Dendritic cell treated with granulocyte-macrophage colony-stimulating factor and Interleukin-4, amounts not matched to agents 40 ng/mL and 50 ng/mL, for 4 days (primary cell): ENCODE measurements at regions not wholly inside any gene's neighbourhood (a gene's known extent, or its start where the extent isn't known, plus 50 kb on each side); places are given as distances from the start of the nearest gene placed in this dataset.
"Not testable (repeated sequence)": the region's sequence is repeated elsewhere in the genome, so short reads cannot be mapped to it uniquely, and the experiment has no call there.

Experiments
- H3K27ac Mint-ChIP-seq: one replicate; pipeline ENCODE4 v1.8.0; 2022; ENCODE audit warnings: mild to moderate bottlenecking, mixed read lengths
- H3K27me3 Mint-ChIP-seq: one replicate; pipeline ENCODE4 v1.8.0; 2022; ENCODE audit warnings: mild to moderate bottlenecking, mixed read lengths
- H3K36me3 Mint-ChIP-seq: one replicate; pipeline ENCODE4 v1.8.0; 2022; ENCODE audit warnings: low read depth, mixed read lengths
- H3K4me1 Mint-ChIP-seq: one replicate; pipeline ENCODE4 v1.8.0; 2022; ENCODE audit warnings: low read depth, mixed read lengths
- H3K4me3 Mint-ChIP-seq: one replicate; pipeline ENCODE4 v1.8.0; 2022; ENCODE audit warnings: mild to moderate bottlenecking, moderate library complexity, mixed read lengths
- H3K9me3 Mint-ChIP-seq: one replicate; pipeline ENCODE4 v1.8.0; 2022; ENCODE audit warnings: mixed read lengths
- intact Hi-C: fragments of 100-400 bp; cut with micrococcal nuclease; formaldehyde crosslinking; loops from one replicate; pipeline ENCODE4 v1.15.0; 2022

DNA sequence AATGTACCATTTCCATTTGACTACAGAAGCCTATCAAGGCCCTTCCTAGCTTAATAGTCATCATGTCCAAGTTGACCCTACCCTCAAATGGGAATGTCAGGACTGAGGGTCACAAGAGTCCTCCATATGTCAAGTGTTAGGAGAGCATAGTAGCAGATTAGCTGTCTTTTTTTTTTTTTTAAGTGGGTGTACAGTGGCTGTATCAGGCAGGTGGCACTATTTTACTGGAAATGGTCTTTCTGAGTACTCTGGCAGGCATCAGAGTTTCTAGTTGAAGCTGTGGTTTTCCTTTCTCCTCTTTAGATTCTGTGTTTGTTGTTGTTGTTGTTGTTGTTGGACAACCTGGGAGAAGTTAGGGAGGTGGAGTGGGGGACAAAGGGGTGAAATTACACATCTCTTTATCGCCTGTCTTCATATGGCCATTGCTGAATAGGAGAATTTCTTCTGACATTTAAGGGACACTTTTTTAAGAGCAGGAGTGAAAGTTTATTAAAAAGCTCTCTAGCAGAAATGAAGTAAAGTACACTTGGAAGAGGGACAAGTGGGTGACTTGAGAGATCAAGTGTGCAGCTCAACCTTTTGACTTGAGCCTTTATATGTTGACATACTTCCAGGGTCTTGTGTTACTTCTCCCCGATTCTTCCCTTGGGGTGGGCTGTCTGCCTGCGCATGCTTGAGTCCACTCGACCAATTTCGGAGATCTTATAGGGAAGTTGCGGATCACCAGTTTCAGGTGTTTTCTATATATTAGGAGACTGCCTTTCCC, 104.1 kb upstream of the FOXP2 start:
- Mint-ChIP-seq H3K27ac (no peak overlapping the region), H3K36me3 (no peaks in the 10 kb centered on the region), H3K9me3 (no peaks in the 10 kb centered on the region), H3K4me3 (no peak overlapping the region), H3K27me3 (no peaks in the 10 kb centered on the region), H3K4me1 (no peaks in the 10 kb centered on the region)
- intact Hi-C loops, result no loop called here

DNA sequence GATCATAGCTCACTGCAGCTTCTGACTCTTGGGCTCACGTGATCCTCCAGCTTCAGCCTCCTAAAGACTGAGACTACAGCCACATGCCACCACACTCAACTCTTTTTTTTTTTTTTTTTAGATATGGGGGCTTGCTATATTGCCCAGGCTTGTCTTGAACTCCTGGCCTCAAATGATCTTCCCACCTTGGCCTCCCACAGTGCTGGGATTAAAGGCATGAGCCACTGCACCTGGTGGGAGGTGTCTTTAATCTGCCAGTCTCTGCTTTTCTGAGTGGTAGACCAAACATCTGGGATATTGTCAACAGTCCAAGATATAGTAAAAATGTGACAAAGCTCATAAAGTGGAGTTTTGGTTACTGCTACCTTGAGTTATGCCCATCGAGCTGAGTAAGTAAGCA, 104.9 kb upstream of the FOXP2 start:
- no peak overlapping the region for H3K4me3 Mint-ChIP-seq
- H3K4me1 Mint-ChIP-seq, result no peaks in the 10 kb centered on the region
- H3K9me3 Mint-ChIP-seq, result no peaks in the 10 kb centered on the region
- intact Hi-C loops, result no loop called here
- H3K27ac Mint-ChIP-seq, result no peak overlapping the region
- no peaks in the 10 kb centered on the region for H3K27me3 Mint-ChIP-seq
- no peaks in the 10 kb centered on the region for H3K36me3 Mint-ChIP-seq

DNA sequence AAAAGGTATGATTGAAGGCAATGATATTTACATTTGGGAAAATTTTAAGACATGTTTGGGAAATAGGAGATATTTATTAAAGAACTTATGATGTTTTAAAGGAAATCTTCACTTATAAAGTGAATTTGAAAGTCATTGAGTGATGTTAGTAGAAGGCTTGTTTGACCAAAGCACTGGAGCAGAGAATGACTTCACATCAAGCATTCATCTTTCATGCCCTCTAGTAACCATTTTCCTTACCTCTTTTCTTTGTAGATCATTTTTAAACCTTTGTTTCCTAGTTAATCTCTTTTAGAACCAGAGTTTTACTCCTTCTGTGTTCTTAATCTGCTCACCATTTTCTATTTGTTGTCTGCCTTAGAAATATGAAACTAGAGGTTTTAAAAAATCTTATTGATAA, 111.3 kb upstream of the FOXP2 start:
- Mint-ChIP-seq H3K9me3 (no peaks in the 10 kb centered on the region), H3K36me3 (no peaks in the 10 kb centered on the region), H3K4me3 (no peak overlapping the region), H3K27ac (no peak overlapping the region), H3K4me1 (no peaks in the 10 kb centered on the region), H3K27me3 (no peaks in the 10 kb centered on the region)
- intact Hi-C loops, result no loop called here

- intact Hi-C loops, result no loop called here
- H3K27ac Mint-ChIP-seq, result no peak overlapping the region
- no peaks in the 10 kb centered on the region for H3K4me1 Mint-ChIP-seq
- H3K36me3 Mint-ChIP-seq, result no peaks in the 10 kb centered on the region
- H3K4me3 Mint-ChIP-seq, result no peak overlapping the region
- no peaks in the 10 kb centered on the region for H3K27me3 Mint-ChIP-seq
- no peaks in the 10 kb centered on the region for H3K9me3 Mint-ChIP-seq
Measured at GRCh38 chr7:114302858-114303257, 111.8 kb upstream of the FOXP2 start.

GRCh38 chr7:114298011-114298410, 116.6 kb upstream of the FOXP2 start:
- H3K9me3 Mint-ChIP-seq, result no peaks in the 10 kb centered on the region
- intact Hi-C loops, result no loop called here
- H3K27me3 Mint-ChIP-seq, result no peaks in the 10 kb centered on the region
- H3K36me3 Mint-ChIP-seq, result no peaks in the 10 kb centered on the region
- H3K27ac Mint-ChIP-seq, result no peak overlapping the region
- no peak overlapping the region for H3K4me3 Mint-ChIP-seq
- H3K4me1 Mint-ChIP-seq, result peaks cover 4% of the 10 kb centered on the region

DNA sequence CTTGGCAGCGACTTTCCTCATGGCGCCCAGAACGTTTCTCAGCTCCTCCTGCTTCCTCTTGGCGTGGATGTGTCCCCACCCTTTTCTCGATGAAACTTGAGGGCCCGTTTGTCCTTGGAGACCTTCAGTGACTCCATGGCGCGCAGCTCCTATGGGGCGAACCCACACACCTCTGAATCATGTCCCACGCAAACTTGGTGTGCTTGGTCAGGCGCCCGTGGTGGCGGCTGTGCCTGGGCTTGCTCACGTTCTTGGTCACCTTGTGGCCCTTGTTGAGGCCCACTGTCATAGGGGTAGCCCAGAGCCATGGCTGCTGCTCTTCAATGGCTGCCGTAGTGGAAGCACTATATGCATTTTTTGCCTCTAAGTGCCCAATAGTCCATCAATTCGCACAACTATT, 117.5 kb upstream of the FOXP2 start:
- Mint-ChIP-seq H3K9me3 (no peaks in the 10 kb centered on the region), H3K27ac (no peak overlapping the region), H3K27me3 (no peaks in the 10 kb centered on the region), H3K36me3 (no peaks in the 10 kb centered on the region), H3K4me3 (no peak overlapping the region), H3K4me1 (peaks cover 6% of the 10 kb centered on the region)
- intact Hi-C loops, result no loop called here

DNA sequence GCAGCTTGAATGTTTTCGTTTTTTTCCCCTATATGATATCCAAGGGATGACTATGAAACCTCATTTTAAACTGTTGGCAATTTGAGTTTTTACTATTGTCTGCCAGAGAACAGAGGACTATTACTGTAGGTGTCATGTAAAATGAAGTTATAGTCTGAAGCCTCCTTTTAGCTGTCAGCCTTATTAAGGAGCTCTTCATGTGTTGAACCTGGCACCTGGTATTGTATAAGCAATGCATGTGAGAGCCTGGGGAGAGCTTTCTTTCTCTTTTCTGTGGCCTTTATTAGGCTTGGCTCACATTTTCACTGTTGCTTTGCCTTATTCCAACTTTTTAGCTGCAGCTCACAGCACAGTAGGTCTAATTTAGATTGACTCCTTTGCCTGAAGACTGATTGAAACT, 119.1 kb upstream of the FOXP2 start:
- H3K27ac Mint-ChIP-seq, result no peak overlapping the region
- no peaks in the 10 kb centered on the region for H3K27me3 Mint-ChIP-seq
- H3K4me1 Mint-ChIP-seq, result peaks cover 6% of the 10 kb centered on the region
- intact Hi-C loops, result no loop called here
- no peak overlapping the region for H3K4me3 Mint-ChIP-seq
- no peaks in the 10 kb centered on the region for H3K36me3 Mint-ChIP-seq
- no peaks in the 10 kb centered on the region for H3K9me3 Mint-ChIP-seq

DNA sequence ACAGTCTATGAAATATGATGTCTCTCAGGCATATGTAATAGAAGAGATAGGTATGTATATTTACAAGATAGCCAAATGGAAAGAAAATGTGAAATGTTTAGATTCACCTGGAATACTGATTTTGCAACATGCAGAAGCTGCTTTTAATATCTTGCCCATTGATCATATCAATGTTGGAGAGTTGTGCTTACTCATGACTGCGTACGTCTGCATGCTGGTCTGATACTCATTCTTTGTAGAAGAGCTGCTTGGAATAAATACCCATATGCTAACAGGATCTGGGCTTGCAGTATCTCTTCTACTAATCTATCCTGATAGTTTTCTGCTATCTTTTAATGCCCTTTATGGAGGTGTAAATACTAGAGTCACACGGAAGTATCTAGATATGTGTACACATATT, 120.6 kb upstream of the FOXP2 start:
- Mint-ChIP-seq H3K9me3 (no peaks in the 10 kb centered on the region), H3K27ac (no peak overlapping the region), H3K4me3 (no peak overlapping the region), H3K4me1 (peaks cover 6% of the 10 kb centered on the region), H3K27me3 (no peaks in the 10 kb centered on the region), H3K36me3 (no peaks in the 10 kb centered on the region)
- intact Hi-C loops, result no loop called here

DNA sequence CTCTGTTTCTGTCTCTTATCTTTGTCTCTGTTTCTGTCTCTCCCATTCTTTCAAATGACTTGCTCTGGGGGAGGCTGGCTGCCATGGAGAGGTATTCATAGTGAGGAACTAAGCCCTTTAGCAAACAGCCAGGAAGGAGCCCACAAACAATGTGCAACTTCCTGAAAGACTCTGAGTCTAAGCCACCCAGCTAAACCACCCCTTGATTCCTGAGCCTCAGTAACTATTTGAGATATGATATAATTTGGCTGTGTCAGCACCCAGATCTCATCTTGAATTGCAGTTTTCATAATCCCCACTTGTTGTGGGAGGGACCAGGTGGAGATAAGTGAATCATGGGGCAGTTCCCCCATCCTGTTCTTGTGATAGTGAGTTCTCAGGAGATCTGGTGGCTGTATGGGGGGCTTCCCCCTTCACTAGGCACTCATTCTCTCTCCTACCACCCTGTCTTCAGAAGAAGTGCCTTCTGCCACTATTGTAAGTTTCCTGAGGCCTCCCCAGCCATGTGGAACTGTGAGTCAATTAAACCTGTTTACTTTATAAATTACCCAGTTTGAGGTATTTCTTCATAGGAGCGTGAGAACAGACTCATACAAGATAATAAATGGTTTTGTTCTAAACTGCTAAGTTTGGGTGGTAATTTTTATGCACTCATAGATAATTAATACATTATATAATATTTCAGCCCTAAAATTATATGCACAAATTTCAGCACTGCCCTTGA, 121.2 kb upstream of the FOXP2 start:
- intact Hi-C loops, result no loop called here

DNA sequence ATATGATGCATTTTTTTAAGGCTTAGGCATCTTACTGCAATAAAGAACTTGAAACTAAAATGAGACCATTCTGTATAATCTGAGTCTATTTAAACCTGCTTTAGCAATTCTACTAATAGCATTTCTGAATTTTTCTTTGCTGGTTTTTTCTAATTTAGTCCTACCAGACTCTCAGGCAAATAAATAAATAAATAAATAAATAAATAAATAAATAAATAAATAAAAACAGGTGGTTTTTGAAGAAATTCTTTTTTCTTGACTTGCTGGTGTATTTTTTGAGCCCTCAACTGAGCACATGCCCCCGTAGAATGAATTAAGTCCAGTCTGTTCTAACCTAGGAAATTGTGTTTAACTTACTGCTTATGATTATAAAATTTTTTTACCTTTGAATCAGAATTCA, 134.7 kb upstream of the FOXP2 start:
- H3K4me3 Mint-ChIP-seq, result no peak overlapping the region
- no peak overlapping the region for H3K27ac Mint-ChIP-seq
- no peaks in the 10 kb centered on the region for H3K4me1 Mint-ChIP-seq
- no peaks in the 10 kb centered on the region for H3K9me3 Mint-ChIP-seq
- intact Hi-C loops, result no loop called here
- no peaks in the 10 kb centered on the region for H3K27me3 Mint-ChIP-seq
- no peaks in the 10 kb centered on the region for H3K36me3 Mint-ChIP-seq

More for the DNA sequence above, 121.2 kb upstream of the FOXP2 start:
- H3K36me3 Mint-ChIP-seq, result no peaks in the 10 kb centered on the region
- H3K27ac Mint-ChIP-seq, result no peak overlapping the region
- peaks cover 6% of the 10 kb centered on the region for H3K4me1 Mint-ChIP-seq
- no peaks in the 10 kb centered on the region for H3K27me3 Mint-ChIP-seq
- no peaks in the 10 kb centered on the region for H3K9me3 Mint-ChIP-seq
- no peak overlapping the region for H3K4me3 Mint-ChIP-seq

GRCh38 chr7:114273218-114273617, 141.4 kb upstream of the FOXP2 start:
- Mint-ChIP-seq H3K4me3 (no peak overlapping the region), H3K4me1 (no peaks in the 10 kb centered on the region)

DNA sequence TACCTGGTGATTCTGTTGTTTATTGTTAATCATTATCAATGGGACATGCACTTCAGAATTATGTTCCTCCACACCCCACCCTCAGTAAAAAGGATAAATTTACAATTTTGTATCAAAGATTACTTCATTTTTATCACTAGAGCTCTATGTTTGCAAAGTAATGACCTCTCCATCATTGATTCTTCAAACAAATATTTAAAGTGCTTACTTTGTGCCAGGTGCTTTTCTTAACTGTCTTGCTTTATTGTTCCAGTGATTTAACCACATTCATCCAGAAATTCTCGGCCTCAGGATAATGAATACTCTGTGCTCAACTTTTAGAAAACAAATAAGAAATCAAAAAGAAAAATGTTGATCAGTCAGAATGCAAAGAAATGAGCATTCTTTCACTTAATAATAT, 144.9 kb upstream of the FOXP2 start:
- Mint-ChIP-seq H3K9me3 (no peaks in the 10 kb centered on the region), H3K4me1 (no peaks in the 10 kb centered on the region), H3K36me3 (no peaks in the 10 kb centered on the region), H3K4me3 (no peak overlapping the region), H3K27me3 (no peaks in the 10 kb centered on the region), H3K27ac (no peak overlapping the region)
- intact Hi-C loops, result no loop called here

More at GRCh38 chr7:114273218-114273617, 141.4 kb upstream of the FOXP2 start:
- no peaks in the 10 kb centered on the region for H3K9me3 Mint-ChIP-seq
- H3K27ac Mint-ChIP-seq, result no peak overlapping the region
- no peaks in the 10 kb centered on the region for H3K36me3 Mint-ChIP-seq
- intact Hi-C loops, result no loop called here
- no peaks in the 10 kb centered on the region for H3K27me3 Mint-ChIP-seq

DNA sequence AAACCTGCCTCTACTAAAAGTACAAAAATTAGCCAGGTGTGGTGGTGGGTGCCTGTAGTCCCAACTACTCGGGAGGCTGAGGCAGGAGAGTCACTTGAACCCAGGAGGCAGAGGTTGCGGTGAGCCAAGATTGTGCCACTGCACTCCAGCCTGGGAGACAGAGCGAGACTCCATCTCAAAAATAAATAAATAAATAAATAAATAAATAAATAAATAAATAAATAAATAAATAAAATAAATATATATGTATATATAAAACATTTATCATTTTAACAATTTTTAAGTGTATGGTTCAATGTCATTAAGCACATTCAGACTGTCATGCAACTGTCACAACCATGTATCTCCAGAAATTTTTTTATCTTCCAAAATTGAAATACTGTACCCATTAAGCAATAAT, 147.1 kb upstream of the FOXP2 start:
- intact Hi-C loops, H3K4me1 Mint-ChIP-seq, H3K36me3 Mint-ChIP-seq, H3K4me3 Mint-ChIP-seq, H3K27ac Mint-ChIP-seq, H3K9me3 Mint-ChIP-seq, H3K27me3 Mint-ChIP-seq: not testable (repeated sequence)

GRCh38 chr7:114264023-114264422, 150.6 kb upstream of the FOXP2 start:
- H3K27ac Mint-ChIP-seq, result no peak overlapping the region
- intact Hi-C loops, result no loop called here
- no peaks in the 10 kb centered on the region for H3K36me3 Mint-ChIP-seq
- H3K4me1 Mint-ChIP-seq, result no peaks in the 10 kb centered on the region
- no peaks in the 10 kb centered on the region for H3K9me3 Mint-ChIP-seq
- no peaks in the 10 kb centered on the region for H3K27me3 Mint-ChIP-seq
- no peak overlapping the region for H3K4me3 Mint-ChIP-seq

- intact Hi-C loops, result no loop called here
- no peak overlapping the region for H3K4me3 Mint-ChIP-seq
- H3K36me3 Mint-ChIP-seq, result no peaks in the 10 kb centered on the region
- H3K4me1 Mint-ChIP-seq, result no peaks in the 10 kb centered on the region
- H3K27ac Mint-ChIP-seq, result no peak overlapping the region
- H3K9me3 Mint-ChIP-seq, result no peaks in the 10 kb centered on the region
- no peaks in the 10 kb centered on the region for H3K27me3 Mint-ChIP-seq
Measured at GRCh38 chr7:114263219-114263618, 151.4 kb upstream of the FOXP2 start.
